RWPE2 (cell line): ENCODE measurements at regions not wholly inside any gene's neighbourhood (a gene's known extent, or its start where the extent isn't known, plus 50 kb on each side); places are given as distances from the start of the nearest gene placed in this dataset.

Source experiments
- ATAC-seq: fragments of 200-7000 bp; cut with Tn5 transposase; 3 replicates; pipeline ENCODE4 v1.9.1; 2021; ENCODE audit warnings: low read depth
- DNase-seq: peaks from one replicate; pipeline ENCODE4 v3.0.0-alpha.2; 2020; ENCODE audit warnings: low spot score
- H3K27ac ChIP-seq: fragments of 450-650 bp; 2 replicates; pipeline ENCODE4 v1.5.1; 2017; ENCODE audit warnings: mild to moderate bottlenecking; ENCODE audit not compliant: poor library complexity, severe bottlenecking
- H3K27me3 ChIP-seq: fragments of 250-450 bp; sonication (Bioruptor Pico); 2 replicates; pipeline ENCODE4 v1.5.1; 2021; ENCODE audit warnings: mild to moderate bottlenecking, moderate library complexity; ENCODE audit not compliant: insufficient read depth, poor library complexity, severe bottlenecking
- H3K36me3 ChIP-seq: fragments of 250-450 bp; sonication (Bioruptor Pico); 2 replicates; pipeline ENCODE4 v1.5.1; 2020; ENCODE audit warnings: low read depth, mild to moderate bottlenecking, moderate library complexity
- H3K4me1 ChIP-seq: fragments of 250-450 bp; sonication (Bioruptor Pico); 2 replicates; pipeline ENCODE4 v1.5.1; 2021; ENCODE audit warnings: mild to moderate bottlenecking, moderate library complexity; ENCODE audit not compliant: insufficient read depth, poor library complexity, severe bottlenecking
- H3K4me3 ChIP-seq: fragments of 250-450 bp; sonication (Bioruptor Pico); 2 replicates; pipeline ENCODE4 v1.5.1; 2021; ENCODE audit warnings: mild to moderate bottlenecking, moderate library complexity; ENCODE audit not compliant: severe bottlenecking
- H3K9me3 ChIP-seq: fragments of 250-450 bp; sonication (Bioruptor Pico); 2 replicates; pipeline ENCODE4 v1.5.1; 2021; ENCODE audit warnings: mild to moderate bottlenecking, moderate library complexity; ENCODE audit not compliant: severe bottlenecking
- CTCF ChIP-seq: fragments of 450-650 bp; IDR thresholded peaks from one replicate; pipeline ENCODE4 v1.5.1; 2017; ENCODE audit warnings: mild to moderate bottlenecking, moderate library complexity; ENCODE audit not compliant: poor library complexity, severe bottlenecking

DNA sequence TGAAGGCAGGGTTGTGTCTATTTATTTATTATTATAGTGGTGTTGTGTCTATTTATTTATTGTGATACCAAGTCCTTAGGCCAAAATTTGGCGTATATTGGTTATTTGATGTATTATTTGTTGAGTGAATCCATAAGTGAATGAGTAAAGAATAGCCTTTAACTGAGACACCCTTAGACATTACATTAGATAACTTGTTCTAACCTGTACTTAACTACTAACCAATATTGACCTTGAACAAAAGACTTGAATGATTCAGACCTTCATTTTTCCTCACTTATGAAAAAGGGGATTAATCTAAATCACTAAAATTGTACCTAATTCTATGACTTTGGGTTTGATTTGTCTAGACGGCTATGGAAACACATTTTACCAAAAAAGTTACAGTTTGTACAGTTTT, 370.5 kb downstream of the JRKL start:
- Histone ChIP-seq H3K9me3 (no peaks in the 10 kb centered on the region), H3K27ac (peak overlapping the region; percentile 52), H3K4me1 (peaks cover 21% of the 10 kb centered on the region), H3K27me3 (no peaks in the 10 kb centered on the region), H3K4me3 (no peak overlapping the region), H3K36me3 (no peaks in the 10 kb centered on the region)
- DNase-seq, result no peak
- TF ChIP-seq CTCF, result no peak
- peak; percentile 65; the same call in 2 of the 3 replicates for ATAC-seq

DNA sequence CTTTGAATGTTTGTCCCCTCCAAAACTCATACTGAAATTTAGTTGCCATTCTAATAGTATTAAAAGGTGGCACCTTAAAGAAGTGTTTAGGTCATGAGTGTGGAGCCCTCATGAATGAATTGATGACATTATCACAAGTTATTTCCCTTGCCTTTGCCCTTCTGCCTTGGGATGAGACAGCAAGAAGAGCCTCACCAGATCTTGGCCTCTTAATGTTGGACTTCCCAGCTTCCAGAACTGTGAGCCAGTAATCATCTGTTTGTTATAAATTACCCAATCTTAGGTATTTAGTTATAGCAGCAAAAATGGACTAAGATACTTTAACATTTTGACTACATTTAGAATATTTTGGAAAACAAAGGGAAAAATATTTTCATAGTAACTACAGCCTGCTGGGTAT, 371.0 kb downstream of the JRKL start:
- ATAC-seq, result 0 out of 3 replicates have a peak, but pooled peaks have one; percentile 21
- Histone ChIP-seq H3K27ac (peak overlapping the region; percentile 52), H3K36me3 (no peaks in the 10 kb centered on the region), H3K27me3 (no peaks in the 10 kb centered on the region), H3K4me1 (peaks cover 21% of the 10 kb centered on the region), H3K4me3 (no peak overlapping the region), H3K9me3 (no peaks in the 10 kb centered on the region)
- no peak for DNase-seq
- no peak for TF ChIP-seq CTCF

DNA sequence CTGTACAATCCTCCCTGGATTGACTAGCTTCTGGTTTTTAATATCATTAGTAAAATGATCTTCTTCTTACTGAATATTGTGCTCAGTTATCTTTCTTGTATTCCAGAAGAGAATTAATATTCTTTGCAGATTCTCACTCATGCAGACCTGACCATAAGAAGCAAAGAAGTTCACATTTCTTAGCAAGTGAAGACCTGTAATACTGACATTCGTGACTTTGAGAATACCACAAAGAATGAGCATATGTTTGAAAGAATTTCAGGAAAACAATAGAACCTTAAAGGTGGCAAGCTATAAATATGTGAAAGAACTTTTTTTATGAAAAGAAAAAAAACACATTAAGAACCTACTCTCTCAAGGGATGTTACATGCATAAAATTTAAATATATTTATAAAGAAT, 371.6 kb downstream of the JRKL start:
- ATAC-seq (peak; percentile 86), DNase-seq (no peak)
- Histone ChIP-seq H3K27me3 (no peaks in the 10 kb centered on the region), H3K4me3 (no peak overlapping the region), H3K36me3 (no peaks in the 10 kb centered on the region), H3K9me3 (no peaks in the 10 kb centered on the region), H3K27ac (peak overlapping the region; percentile 52), H3K4me1 (peaks cover 21% of the 10 kb centered on the region)
- no peak for TF ChIP-seq CTCF

DNA sequence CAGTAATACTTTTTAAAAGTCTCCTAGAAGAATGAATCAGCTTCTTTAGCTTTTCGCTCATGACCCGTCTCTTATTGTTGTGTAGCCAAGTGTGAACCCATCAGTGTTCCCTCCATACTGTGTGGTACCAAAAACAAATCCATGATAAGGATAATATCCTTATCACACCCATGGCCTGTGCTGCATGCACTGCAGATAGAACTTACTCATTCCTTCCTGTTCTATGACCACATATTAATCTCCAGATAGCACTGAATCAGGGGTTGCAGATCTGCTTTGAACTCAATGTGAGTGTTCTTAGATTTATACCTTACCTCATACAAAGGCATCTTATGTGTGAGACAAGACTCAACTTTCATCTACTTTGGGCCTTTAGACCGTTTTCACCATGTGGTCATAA, 373.4 kb downstream of the JRKL start:
- Histone ChIP-seq H3K27me3 (no peaks in the 10 kb centered on the region), H3K36me3 (no peaks in the 10 kb centered on the region), H3K4me3 (no peak overlapping the region), H3K4me1 (peaks cover 21% of the 10 kb centered on the region), H3K9me3 (no peaks in the 10 kb centered on the region), H3K27ac (no peak overlapping the region)
- no peak for ATAC-seq
- TF ChIP-seq CTCF, result no peak
- no peak for DNase-seq

- Histone ChIP-seq H3K27ac (no peak overlapping the region), H3K4me1 (peaks cover 8% of the 10 kb centered on the region), H3K27me3 (no peaks in the 10 kb centered on the region), H3K9me3 (no peaks in the 10 kb centered on the region), H3K4me3 (no peak overlapping the region), H3K36me3 (no peaks in the 10 kb centered on the region)
- no peak for DNase-seq
- TF ChIP-seq CTCF, result no peak
- ATAC-seq, result no peak
These were observed 388.5 kb downstream of the JRKL start for GRCh38 chr11:96778272-96778671.
